GM18861 (cell line): ENCODE measurements at regions not wholly inside any gene's neighbourhood (a gene's known extent, or its start where the extent isn't known, plus 50 kb on each side); places are given as distances from the start of the nearest gene placed in this dataset.
"Not testable (repeated sequence)": the region's sequence is repeated elsewhere in the genome, so short reads cannot be mapped to it uniquely, and the experiment has no call there.

Experiments
- ATAC-seq: cut with Tn5 transposase; IDR thresholded peaks from one replicate; pipeline ENCODE4 v1.9.1; 2021; ENCODE audit not compliant: unreplicated experiment

DNA sequence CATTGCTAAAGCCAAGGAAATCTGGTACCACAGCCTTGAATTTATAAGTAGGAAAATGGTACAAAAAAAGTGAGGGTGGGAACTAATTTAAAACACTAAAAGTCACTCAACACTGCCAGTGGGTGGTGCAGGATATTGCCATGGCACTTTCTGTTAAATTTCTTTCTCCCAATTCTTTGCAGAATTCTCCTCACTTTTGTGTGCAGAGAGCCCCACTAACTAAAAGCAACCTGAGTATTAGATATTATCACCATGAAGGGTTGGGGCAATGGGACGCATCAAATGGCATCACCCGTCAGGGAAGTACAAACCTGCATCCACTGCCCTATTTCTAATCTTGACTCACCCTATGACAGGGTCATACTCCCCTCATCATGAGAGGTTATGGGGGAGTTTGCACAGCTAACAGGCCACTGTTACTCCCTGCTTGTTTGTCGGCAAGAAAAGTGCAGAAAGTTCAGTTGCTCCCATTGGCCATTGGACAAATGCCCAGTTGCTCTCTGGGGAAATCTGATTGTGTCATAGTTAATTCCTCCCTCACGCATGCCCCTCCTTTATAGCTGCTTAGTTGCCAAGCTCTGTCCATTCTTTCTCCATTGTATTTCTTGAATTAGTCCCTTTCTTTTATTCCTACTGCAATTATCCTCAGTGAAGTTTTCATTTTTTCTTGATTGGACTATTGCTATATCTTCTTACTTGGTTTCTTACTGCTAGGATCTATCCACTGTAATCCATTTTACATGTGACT is 93.8 kb upstream of the BLID start:
- ATAC-seq, result no peak

DNA sequence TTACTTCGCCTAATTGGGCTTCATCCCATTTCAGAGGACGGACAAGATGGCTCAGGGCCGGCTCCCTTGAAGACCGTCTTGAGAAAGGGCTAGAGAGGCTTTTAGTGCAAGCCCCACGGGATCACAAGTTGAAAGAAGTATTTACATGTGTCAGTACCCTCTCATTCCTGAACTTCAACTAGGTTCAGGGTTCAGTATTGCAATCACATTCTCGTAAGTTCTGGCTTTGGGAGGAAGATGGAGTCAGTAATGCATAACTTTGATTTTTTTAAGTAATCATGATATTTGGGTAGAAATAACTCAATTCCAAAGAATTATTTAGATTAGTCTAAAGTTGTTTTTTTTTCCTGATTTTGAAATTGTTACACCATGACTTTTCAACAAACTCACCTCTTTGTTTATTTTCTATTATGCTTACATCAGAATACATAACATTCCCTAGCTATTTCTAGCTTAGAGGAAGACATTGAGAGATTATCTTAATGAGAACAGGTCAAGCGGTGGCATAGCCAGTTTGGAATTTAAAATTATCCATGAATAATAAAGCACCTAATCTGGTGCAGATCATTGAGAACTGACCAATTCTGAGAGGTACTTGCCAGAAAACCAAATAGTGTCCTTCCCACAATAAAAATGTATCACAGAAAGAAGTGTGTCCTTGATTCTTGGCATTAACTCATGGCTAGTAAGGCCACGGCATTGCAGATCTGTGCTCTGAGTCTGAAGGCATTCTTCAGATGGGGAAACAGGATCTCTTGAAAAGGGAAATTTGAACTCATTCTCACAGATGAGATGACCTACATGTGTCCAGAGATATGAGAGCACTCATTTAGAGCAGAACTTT is 92.1 kb upstream of the BLID start:
- no peak for ATAC-seq

DNA sequence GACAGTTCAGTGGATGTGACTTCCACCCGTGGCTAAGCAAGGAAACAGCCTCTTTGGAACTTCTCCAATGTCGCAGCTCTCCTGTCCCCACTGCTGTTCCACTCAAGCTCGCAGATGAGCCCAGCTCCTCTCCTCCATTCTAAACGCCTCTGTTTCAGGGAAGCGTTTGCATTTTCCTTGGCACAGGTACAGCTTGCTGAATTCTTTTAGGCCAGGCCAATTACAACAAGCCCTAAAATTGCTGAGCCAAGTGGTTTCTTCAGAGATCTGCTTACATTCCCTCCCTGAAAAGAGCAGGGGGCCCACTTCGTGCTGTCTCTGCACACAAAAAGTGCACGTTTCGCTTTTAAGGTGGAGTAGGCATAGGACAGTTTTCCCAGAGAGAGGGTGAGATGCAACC is 91.5 kb upstream of the BLID start:
- ATAC-seq, result no peak

DNA sequence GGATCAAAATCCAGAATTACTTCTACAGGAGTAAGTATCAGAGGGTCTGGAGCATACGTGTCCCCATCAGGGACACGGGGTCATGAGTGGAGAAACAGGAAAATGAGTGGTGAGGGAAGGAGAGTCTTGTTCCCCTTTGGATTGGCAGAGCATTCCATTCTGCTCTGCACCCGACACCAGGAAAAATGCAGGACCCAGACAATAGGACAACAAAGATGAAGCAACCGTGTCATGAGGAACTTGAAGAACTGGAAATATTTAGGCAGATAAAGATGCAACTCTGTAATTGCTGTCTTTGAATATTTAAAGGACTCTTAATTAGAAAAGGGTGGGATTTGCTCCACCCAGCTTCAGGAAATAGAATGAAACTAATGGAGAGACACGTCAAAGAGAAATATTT is 89.0 kb upstream of the BLID start:
- no peak for ATAC-seq

DNA sequence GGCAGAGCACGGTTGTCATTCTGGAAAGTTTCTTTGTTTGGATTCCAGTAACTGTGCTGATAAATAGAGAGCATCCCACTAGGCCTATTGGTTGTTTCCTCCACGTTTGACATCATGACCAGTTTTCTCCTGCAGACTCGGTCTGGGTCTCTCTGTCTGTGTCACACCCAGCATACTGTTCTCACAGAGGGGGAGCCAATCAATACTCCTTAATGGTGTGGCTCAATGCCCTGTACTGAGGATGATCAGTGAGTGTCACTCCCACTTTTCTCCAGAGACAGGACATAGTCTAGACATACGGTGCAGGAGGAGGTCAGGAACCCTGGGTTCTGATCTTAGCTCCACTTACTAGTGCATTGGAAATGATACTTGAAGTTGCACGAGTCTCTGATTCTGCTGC is 88.2 kb upstream of the BLID start:
- ATAC-seq, result no peak

DNA sequence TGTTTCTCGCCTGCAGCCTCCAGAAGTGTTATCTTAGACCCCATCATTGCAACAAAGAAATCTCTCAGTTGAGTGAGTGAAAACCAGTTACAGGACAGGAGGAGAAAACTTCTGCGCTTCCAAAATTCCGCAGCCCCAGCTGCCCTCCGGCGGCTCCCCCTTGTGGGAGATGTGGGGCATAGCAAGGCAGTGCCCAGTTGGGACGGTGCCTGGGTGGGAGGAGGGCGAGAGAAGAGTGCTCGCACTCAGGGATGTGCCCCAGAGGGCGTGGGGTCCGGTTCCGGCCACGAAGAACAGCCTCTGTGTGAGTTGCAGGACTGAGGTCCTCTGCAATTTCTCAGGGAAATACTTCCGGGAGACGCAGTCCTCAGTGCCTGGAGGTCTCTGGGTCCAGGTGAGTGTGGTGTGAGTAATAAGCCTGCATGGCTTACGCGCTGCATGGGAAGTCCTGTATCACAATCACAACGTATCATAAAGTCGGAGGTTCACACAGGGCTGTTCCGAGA is 87.0 kb upstream of the BLID start:
- ATAC-seq, result no peak

DNA sequence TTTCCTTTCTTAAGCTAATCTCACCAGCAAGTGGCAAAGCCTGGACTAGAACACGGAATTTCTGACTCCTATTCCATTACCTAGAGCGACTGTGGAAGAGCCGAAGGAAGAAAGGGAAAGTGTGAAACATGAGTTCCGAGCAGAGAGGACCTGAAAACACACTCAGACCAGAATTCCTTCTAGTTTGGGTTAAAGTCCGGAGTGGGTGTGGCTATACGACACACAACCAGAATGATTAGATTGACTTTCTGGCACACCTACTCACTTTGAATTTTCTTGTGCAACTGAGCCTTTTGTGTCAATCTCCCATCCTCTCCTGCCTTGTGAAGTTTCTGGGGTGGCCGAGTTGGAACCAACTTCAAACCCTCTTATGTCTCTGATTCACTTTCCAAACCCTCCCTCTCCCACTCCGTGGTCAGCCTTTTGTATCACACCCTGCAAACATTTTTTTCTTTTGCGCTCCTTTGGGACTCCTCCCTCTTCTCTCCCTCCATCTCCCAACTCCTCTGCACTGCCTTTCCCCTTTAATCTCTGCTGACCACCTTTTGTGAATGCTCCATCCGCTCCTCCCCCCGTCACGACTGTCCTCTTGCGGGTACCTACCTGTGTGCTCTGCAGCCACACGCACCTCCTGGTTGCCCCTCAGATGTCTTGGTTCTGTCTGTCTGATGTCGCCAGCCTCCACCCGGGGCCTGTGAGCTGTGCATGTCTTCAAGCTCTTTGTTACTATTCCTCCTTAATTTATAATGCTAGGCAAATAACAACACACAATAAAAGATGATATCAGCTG is 86.3 kb upstream of the BLID start:
- no peak for ATAC-seq

DNA sequence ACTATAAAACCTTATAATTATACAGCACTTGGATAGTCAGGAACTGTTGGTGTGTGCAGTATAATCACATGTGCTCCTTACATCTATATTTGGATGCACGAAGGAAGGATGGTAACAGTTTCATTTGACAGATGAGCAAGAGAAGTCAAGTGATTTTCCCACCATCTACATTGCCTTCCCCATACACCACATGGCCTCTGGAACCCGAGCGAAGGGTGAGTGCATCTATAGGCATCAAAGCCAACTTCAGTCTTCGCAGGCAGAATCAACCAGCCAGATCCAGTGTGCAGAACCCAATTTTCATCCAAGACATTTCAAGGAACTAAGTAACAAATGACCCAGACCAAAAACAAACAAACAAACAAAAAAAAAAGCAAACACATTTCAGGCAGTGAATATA is 85.1 kb upstream of the BLID start:
- ATAC-seq, result no peak

DNA sequence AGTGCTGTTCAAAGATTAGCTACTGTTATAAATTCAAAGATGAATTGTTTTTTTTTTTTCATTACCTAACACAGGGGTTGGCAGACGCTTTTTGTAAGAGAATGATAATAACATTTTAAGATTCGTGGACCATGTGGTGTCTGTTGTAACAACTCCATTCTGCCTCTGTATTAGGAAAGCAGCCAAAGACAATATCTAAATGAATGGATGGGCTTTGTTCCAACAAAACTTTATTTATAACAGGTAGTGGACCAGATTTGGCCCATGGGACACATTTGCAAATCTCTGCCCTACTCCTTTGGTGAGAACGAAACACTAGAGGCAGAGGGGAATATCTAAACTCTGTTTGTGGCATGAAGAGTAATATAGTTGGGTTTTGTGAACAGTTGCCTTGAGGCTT is 83.6 kb upstream of the BLID start:
- ATAC-seq, result no peak

DNA sequence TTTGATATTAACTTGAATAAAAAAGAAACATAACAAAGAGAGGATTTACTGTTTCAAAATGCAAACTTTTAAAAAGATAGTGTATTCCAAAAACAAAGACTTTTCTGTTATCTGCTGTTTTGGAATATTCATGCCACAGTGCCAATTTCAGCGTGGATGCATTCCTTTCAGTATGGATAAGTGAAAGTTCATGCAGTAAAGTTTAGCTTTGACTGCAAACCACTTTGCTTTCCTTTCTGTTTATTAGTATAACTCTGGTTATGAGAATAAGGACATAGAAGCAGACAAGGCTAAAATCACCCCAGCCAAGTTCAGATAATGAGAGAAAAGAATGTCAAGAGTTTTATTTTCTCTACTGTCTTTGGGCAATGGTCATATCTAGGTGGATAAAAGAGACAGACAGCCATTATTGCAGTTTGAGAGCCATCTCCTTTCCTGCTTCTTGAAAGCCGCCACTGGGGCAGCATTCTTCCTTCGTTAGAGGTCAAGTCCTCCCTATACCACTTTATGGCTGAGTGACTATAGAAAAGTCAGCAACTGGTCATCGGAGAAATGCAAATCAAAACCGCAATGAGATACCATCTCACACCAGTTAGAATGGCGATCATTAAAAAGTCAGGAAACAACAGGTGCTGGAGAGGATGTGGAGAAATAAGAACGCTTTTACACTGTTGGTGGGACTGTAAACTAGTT is 82.4 kb upstream of the BLID start:
- ATAC-seq, result no peak

DNA sequence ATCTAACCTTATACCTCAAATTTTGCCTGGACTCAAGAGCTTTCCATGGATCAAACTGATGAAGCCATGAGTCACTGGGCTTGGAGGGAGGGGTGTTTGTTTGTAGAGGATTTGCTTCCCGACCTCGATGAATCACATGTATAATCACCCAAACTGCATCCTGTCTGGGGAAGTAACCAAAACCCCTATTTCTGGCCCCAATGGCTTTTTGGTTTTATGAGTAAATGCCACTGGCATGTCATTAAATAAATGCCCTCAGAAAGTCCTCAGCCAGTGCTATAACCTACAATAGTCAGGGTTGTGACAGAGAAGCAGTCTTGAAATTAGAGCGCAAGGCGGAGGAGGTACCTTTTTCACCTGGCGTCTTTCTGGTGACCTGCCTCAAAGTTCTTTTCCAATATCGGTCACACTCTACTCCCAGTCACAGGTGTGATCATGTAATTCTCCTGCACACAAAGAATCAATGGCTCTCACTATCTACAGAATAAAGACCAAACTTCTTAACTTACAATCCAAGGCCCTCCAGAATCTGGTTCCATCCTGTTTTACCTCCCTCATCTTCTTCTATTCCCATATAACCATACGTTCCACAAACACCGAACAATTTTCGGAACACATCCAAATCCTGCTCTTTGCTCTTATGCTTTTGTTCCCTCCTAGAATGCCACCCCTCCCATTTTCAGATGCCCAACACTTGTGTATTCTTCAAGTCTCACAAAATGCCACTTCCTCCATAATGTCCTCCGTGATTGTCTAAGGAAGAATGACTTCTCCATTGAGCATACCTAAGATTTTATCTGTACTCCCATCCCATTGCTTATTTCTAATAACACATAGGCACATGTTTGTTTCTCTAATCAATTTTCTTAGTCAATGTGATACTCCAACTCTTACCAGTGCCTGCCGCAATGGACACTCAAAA is 81.3 kb upstream of the BLID start:
- no peak for ATAC-seq

DNA sequence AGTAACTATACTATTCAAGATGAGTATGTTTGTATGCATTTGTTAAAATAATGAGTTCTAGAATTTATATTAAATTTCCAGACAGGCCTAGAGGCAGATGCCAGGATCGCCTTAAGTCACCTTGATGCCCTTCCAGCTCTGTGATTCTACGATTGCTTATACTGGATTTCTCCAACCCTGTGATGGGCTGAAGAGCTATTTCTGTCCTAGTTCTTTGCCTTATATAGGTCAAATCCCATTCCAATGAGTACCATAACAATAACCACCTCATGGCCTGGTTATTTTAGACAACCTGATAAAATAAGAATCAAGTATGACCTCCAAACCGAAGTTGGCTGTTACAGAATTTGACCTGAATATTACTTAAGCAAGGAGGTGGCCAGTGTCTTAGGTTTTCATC is 79.8 kb upstream of the BLID start:
- no peak for ATAC-seq

DNA sequence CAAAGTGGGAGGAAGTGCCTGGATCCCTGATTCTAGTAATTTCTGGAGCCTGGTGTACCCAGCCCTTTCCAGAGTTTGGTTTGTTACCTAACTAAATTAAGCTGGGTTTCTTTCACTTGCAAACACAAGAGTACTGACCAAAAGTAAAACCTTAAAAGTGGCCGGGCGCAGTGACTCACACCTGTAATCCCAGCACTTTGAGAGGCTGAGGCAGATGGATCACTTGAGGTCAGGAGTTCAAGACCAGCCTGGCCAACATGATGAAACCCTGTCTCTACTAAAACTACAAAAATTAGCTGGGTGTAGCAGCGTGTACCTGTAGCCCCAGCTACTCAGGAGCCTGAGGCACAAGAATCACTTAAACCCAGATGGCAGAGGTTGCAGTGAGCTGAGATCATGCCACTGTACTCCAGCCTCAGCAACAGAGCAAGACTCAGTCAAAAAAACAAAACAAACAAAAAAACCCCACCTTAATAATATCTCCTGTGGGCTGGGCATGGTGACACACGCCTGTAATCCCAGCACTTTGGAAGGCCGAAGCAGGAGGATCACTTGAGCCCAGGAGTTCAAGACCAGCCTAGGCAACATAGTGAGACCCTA is 78.0 kb upstream of the BLID start:
- not testable (repeated sequence) for ATAC-seq

DNA sequence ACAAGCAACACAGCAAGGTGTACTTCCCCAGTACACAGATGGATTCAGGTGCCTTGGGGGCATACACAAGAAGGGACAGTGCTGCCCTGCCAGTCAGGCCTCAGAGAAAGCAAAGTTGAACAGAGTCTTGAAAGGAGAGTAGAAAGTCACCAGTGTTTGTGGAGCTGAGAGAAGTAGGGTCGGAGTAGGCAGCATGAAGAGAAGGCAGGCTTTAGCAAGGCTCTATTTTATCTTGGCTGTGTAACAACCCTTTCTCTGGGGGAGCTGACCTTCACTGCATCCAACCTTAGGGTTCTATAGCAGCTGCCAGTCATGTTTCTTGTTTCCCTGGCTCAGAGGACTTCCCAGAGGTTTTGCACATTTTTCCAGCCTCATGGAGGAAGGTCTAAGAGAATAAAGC is 77.4 kb upstream of the BLID start:
- no peak for ATAC-seq

DNA sequence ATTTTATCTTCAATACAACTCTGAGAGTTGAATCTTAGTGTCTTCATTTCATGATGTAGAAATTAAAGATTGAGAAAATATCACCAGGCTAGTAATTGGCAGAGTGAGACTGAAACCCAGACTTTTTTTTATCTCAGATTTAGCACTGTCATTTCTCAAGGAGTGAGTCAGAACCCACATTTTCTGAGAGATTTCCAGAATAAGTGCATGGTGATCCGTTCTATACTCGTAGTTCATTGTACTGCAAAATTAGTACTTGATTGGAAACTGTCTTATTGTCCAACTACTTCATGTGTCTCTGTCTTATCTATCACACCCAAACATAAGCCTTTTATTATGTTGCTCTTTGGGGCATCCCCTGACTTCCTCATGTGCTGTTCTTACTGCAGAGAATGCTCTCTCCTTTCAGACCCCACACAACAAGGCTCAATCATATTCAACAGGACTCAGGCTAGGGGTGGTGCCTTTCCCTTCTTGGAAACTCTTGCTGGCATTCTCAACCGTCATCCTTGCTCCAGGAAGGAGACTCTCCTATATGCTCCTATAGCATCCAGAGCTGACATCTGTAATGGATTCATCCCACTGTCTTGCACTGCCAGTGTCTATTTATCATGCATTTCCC is 76.7 kb upstream of the BLID start:
- no peak for ATAC-seq

DNA sequence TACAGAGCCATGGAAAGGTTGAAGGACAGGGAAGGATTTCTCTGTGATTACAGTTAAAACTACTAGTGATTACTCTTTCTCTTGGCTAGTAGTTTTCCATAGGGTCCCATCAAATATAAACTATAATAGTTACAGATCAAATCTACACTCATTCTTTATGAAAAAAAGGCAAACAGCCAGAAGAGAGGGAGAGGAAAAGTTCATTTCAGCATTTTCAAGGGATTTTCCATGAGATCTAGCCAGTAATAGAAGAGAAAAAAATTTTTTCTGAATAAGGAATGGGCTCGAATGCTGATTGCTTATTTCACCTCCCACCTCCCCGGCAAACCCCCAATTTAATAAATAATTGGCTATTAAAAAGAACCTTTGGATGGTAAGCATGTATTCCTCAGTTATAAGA is 74.8 kb upstream of the BLID start:
- ATAC-seq, result no peak

DNA sequence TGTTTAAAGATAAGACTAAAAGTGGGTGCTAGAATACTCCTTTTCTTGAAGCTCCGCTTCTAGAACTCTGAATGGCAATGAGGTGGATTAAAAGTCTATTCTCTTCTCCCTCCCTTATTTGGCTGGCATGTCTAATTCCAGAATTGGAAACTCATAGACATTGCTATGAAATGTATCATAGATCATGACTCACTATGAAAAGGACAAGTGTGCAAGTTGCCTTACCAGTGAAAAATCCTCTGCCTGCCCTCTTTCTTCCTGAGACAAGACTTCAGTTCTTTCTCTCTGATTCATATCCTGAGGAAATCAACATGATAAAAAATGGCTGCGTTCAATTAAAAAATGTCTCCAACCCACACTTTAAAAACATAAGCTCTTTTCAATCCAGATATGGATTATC is 73.2 kb upstream of the BLID start:
- ATAC-seq, result no peak

DNA sequence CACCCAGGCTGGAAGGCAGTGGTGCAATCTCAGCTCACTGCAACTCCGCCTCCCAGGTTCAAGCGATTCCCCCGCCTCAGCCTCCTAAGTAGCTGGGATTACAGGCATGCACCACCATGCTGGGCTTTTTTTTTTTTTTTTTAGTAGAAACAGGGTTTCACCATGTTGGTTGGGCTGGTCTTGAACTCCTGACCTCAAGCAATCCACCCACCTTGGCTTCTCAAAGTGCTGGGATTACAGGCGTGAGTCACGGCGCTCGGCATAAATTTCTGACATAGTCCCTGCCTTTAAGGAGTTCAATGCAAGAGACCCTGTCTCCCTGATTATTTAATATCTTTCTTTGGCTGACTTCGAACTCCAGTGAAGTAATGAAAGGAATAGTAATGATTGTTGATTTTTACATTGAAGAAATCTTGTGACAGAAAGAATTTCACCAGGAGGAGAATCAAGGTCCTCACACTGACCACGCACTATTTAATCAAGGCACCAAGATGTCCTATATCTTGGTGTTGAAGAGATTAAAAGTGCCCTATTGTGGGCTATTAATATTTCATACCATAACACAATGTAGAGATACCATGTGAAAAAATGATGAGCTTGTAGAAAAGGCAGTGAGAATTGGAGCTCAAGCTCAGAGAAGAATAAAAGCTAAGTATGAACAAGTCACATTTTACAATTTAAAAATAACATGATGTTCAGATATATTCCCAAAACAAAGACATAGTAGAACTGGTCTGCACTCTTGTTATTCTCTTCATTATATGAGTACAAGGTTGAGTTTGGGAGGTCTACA is 71.6 kb upstream of the BLID start:
- ATAC-seq, result no peak
